ENCODE measurements at regions not wholly inside any gene's neighbourhood (a gene's known extent, or its start where the extent isn't known, plus 50 kb on each side); places are given as distances from the start of the nearest gene placed in this dataset.

DNA sequence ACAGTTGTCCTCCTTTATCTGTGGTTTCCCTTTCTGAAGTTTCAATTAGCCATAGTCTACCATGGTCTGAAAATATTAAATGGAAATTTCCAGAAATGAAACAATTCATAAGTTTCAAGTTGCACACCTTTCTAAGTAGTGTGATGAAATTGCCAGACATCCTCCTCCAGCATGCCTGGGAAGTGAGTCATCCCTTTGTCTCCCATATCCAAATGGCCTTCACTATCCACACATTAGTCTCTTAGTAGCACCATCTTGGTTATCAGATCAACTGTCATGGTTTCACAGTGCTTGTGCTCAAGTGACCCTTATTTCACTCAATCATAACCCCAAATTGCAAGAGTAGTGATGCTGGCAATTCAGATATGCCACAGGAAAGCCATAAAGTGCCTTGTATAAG is 83.4 kb upstream of the PPP1R9A start:
- TF ChIP-seq, protein P1, sequence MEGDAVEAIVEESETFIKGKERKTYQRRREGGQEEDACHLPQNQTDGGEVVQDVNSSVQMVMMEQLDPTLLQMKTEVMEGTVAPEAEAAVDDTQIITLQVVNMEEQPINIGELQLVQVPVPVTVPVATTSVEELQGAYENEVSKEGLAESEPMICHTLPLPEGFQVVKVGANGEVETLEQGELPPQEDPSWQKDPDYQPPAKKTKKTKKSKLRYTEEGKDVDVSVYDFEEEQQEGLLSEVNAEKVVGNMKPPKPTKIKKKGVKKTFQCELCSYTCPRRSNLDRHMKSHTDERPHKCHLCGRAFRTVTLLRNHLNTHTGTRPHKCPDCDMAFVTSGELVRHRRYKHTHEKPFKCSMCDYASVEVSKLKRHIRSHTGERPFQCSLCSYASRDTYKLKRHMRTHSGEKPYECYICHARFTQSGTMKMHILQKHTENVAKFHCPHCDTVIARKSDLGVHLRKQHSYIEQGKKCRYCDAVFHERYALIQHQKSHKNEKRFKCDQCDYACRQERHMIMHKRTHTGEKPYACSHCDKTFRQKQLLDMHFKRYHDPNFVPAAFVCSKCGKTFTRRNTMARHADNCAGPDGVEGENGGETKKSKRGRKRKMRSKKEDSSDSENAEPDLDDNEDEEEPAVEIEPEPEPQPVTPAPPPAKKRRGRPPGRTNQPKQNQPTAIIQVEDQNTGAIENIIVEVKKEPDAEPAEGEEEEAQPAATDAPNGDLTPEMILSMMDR (IDR thresholded peaks at IDR 0.05) = no peak
- TF ChIP-seq POLR2A (IDR thresholded peaks at IDR 0.05) = no peak

Data from gastroesophageal sphincter (tissue), 3 donors.